Pancreas (tissue), 10 donors: ENCODE measurements at regions not wholly inside any gene's neighbourhood (a gene's known extent, or its start where the extent isn't known, plus 50 kb on each side); places are given as distances from the start of the nearest gene placed in this dataset.

ENCODE experiments used
- ATAC-seq, 4 donors: fragments of 200-7000 bp; cut with Tn5 transposase; one replicate each; pipeline versions ENCODE4 v1.8.0 to v1.9.1; 2020; ENCODE audit warnings: mild to moderate bottlenecking in 4 of 4, moderate library complexity in 4 of 4
- DNase-seq, 6 donors: peaks; one replicate each; pipeline ENCODE4 v3.0.0-alpha.2; 2020
- FAIRE-seq: peaks from 2 replicates; lab custom pipeline; 2012; peaks lifted over from hg19 to GRCh38; lab: Jason Lieb, UNC
- H3K27ac ChIP-seq, 4 donors: fragments of 200-600 bp; sonication (generic); 1 replicate in 3 of 4; 2 replicates in 1 of 4; pipeline versions ENCODE4 v1.5.0 to v1.8.0; 2020
- H3K27me3 ChIP-seq, 4 donors: fragments of 200-600 bp; one replicate each; pipeline ENCODE4 v1.8.0; 2021
- H3K36me3 ChIP-seq, 3 donors: fragments of 200-600 bp; sonication (generic) in 1 of 3; one replicate each; pipeline versions ENCODE4 v1.5.0 to v1.8.0; 2020 to 2021
- H3K4me1 ChIP-seq, 3 donors: fragments of 200-600 bp; one replicate each; pipeline ENCODE4 v1.8.0; 2021
- H3K4me3 ChIP-seq, 4 donors: fragments of 200-600 bp; sonication (generic) in 2 of 4; one replicate each; pipeline versions ENCODE4 v1.5.0 to v1.8.0; 2020 to 2021
- H3K9me3 ChIP-seq, 4 donors: fragments of 200-600 bp; one replicate each; pipeline ENCODE4 v1.8.0; 2021
- WGBS, 2 donors: extraction: QIAGEN DNeasy Blood & Tissue Kit; methylation state at CpG; one replicate each; pipeline ENCODE4 v1.1.7; 2013; 5-methylcytosine and 5-hydroxymethylcytosine counted together
- intact Hi-C, 3 donors: fragments of 100-400 bp; cut with DNase I; formaldehyde crosslinking; loops; one replicate each; pipeline versions ENCODE4 v1.11.1 to v1.14.2; 2022
- TF ChIP-seq, protein P1 (sequence below), 4 donors: fragments of 200-600 bp; sonication (generic) in 3 of 4; IDR thresholded peaks; one replicate each; pipeline versions ENCODE4 v1.5.0 to v1.8.0; 2021; ENCODE audit warnings: antibody characterized with exemption in 4 of 4
- donor health status: healthy with polysubstance abuse.
- donor health status: DM: no; HTN: no; CAD: no; lungs with moderate emphysema.
- donor health status: DM: no; HTN: no; CAD: no.
- donor health status: control.
- donor health status: control.
- donor health status: Bipolar disorder and iron deficiency.
- donor health status: DM: yes; HTN: yes; CAD: no.
- donor health status: DM: no; HTN: no; CAD: no.
- donor health status: DM: no; HTN: no; CAD: no.
- donor health status: DM: yes; HTN: yes; CAD: no.

DNA sequence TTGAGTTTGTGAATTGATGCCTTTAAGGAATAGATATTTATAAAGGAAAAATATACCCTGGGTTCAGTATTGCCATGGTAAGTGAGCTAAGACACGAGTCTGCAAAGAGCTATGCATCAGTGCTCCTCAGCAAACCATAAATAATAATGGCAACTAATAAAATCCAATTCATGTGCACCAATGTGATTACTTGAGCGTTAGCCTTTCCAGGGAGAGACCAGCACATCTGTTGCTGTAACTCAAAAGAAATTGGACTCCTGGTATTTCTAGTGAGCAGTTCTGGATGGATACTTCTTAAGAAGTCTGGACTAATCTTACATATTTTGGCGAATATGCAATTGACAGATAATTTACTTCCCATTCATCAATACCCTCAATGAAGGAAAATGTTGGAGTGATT is 373.3 kb downstream of the ARHGEF28 start:
- Histone ChIP-seq H3K9me3 (no peaks in the 10 kb centered on the region), H3K4me3 (no peak overlapping the region), H3K36me3 (no peaks in the 10 kb centered on the region), H3K27me3 (no peaks in the 10 kb centered on the region), H3K27ac (no peak overlapping the region), H3K4me1 (no peaks in the 10 kb centered on the region)
- DNase-seq = no peak
- intact Hi-C loops = no loop called here
- WGBS, 2 donors = 63 to 69% methylated on average over 3 of the region's 3 CpGs
- no peak for FAIRE-seq
- TF ChIP-seq, protein P1, sequence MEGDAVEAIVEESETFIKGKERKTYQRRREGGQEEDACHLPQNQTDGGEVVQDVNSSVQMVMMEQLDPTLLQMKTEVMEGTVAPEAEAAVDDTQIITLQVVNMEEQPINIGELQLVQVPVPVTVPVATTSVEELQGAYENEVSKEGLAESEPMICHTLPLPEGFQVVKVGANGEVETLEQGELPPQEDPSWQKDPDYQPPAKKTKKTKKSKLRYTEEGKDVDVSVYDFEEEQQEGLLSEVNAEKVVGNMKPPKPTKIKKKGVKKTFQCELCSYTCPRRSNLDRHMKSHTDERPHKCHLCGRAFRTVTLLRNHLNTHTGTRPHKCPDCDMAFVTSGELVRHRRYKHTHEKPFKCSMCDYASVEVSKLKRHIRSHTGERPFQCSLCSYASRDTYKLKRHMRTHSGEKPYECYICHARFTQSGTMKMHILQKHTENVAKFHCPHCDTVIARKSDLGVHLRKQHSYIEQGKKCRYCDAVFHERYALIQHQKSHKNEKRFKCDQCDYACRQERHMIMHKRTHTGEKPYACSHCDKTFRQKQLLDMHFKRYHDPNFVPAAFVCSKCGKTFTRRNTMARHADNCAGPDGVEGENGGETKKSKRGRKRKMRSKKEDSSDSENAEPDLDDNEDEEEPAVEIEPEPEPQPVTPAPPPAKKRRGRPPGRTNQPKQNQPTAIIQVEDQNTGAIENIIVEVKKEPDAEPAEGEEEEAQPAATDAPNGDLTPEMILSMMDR (IDR thresholded peaks at IDR 0.05) = no peak
- ATAC-seq = no peak

DNA sequence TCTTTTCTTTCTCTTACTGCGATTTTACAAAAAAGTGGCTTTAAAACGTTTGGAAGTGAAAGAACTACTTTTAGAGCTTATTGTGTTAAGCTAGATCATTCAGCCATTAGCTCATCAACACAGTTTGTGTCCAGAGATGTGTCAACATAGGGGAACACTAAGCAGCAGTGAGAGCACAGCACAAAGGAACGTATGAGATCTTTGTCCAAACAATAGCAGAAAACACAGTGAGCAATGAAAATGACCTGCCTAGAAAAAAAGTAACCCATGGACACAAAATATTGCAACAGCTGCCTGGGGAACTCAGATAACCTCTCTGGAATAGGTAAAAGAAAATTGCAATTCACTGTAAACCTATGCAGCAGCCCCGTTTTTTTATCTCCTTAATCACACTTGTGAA is 372.5 kb downstream of the ARHGEF28 start:
- Histone ChIP-seq H3K27me3 (no peaks in the 10 kb centered on the region), H3K36me3 (no peaks in the 10 kb centered on the region), H3K4me3 (no peak overlapping the region), H3K27ac (no peak overlapping the region), H3K4me1 (no peaks in the 10 kb centered on the region), H3K9me3 (no peaks in the 10 kb centered on the region)
- 44 to 47% methylated on average over 4 of the region's 4 CpGs for WGBS, 2 donors
- TF ChIP-seq, protein P1 (IDR thresholded peaks at IDR 0.05) = no peak
- ATAC-seq = no peak
- no peak for FAIRE-seq
- DNase-seq = no peak
- intact Hi-C loops = no loop called here

DNA sequence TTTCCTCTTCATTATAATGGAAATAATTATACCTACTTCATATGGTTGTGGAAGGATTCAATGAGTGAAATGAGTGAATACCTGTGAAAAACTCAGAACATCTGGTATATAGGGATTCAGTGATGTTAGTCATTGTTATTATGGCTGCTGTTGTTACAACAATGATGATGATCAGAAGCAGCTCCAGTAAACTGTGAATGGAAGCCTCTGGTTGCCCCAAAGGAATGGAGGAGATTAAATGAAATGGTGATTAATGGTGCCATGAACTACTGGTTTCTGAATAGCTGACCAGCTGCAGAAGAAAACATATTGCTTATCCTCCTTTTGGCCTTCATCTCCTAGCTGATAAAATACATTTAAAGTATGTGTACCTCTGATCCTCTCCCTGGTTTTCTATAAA is 372.0 kb downstream of the ARHGEF28 start:
- Histone ChIP-seq H3K9me3 (no peaks in the 10 kb centered on the region), H3K27ac (no peak overlapping the region), H3K4me3 (no peak overlapping the region), H3K36me3 (no peaks in the 10 kb centered on the region), H3K4me1 (no peaks in the 10 kb centered on the region), H3K27me3 (no peaks in the 10 kb centered on the region)
- no peak for DNase-seq
- no peak for FAIRE-seq
- ATAC-seq = no peak
- intact Hi-C loops = no loop called here
- TF ChIP-seq, protein P1 (IDR thresholded peaks at IDR 0.05) = no peak

DNA sequence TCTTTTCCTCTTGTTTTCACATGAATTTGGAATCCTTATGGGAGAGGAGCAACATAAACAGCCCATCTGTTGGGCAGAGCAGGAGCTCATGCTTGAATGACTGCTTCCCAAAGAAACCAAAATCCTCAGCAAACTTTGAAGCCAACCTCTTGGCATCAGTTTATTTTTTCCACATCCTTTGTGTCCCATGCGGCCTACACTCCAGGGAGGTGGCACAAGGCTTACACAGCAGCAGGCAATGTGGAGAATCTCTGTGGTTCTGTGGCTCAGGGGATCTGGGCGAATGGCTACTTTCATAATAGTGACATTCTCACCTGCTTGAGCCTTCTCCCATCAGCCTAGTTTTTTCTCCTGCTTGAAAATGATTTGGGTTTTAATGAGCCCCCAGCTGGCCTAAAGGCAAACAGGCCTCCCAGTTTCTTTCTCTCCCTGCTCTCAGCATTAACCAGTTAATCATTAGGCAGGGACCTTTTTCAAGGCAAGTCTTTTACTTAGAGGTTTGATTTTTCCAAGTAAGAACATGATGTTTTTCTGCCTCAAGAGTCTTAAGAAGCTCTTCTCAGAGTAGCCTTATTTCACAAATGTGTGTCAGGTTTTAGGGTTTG is 370.3 kb downstream of the ARHGEF28 start:
- H3K9me3 ChIP-seq = no peaks in the 10 kb centered on the region
- no peaks in the 10 kb centered on the region for H3K36me3 ChIP-seq
- intact Hi-C loops = no loop called here
- TF ChIP-seq, protein P1 (IDR thresholded peaks at IDR 0.05) = no peak
- 39 to 58% methylated on average over 2 of the region's 2 CpGs for WGBS, 2 donors
- H3K4me1 ChIP-seq = no peaks in the 10 kb centered on the region
- no peak overlapping the region for H3K27ac ChIP-seq
- DNase-seq (no peak), ATAC-seq (no peak), FAIRE-seq (no peak)
- no peaks in the 10 kb centered on the region for H3K27me3 ChIP-seq
- no peak overlapping the region for H3K4me3 ChIP-seq

DNA sequence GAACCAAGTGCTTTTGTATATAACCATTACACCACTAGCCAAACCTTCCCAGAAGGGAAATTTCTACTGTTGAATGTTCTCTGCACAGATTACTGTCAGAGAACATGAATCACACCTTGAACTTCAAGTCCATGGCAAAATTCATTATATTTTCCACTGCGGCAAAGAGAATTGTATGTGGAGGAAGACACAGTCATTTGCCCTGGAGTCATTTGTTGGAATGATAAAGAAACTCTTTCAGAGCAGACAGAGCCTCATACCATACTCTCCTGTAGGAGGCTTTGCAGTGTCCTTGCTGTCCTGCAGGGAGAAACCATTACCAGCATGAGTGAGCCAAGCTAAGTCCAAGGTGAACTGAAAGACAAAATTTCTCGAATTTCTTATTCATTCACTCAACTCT is 369.0 kb downstream of the ARHGEF28 start:
- intact Hi-C loops = no loop called here
- Histone ChIP-seq H3K27me3 (no peaks in the 10 kb centered on the region), H3K4me1 (no peaks in the 10 kb centered on the region), H3K27ac (no peak overlapping the region), H3K36me3 (no peaks in the 10 kb centered on the region), H3K4me3 (no peak overlapping the region), H3K9me3 (no peaks in the 10 kb centered on the region)
- ATAC-seq (no peak), DNase-seq (no peak), FAIRE-seq (no peak)
- WGBS, 2 donors = 74 to 79% methylated on average over 2 of the region's 2 CpGs
- TF ChIP-seq, protein P1 (IDR thresholded peaks at IDR 0.05) = no peak
